ENCODE measurements at regions not wholly inside any gene's neighbourhood (a gene's known extent, or its start where the extent isn't known, plus 50 kb on each side); places are given as distances from the start of the nearest gene placed in this dataset.

DNA sequence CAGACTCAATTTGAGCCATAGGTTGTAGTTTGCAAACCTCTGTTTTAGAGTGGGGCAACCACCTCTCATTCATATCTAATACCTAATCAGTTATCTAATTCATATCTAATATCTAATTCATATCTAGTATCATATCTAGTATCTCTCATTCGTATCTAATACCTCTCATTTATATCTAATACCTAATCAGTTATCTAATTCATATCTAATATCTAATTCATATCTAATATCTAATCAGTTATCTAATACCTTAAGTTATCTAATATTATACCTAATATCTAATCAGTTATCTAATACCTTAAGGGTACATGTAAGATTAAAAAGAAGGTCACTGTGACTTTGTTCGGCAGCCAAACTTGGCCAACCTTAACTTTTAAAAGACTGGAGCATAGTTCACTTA, 403.4 kb upstream of the MMADHC start:
- intact Hi-C loops (cut with micrococcal nuclease; ENCODE audit: unreplicated experiment) = loop anchor here (5.0 kb wide), 3 partner anchors 194 to 621 kb away; no protein-coding TSS in a partner anchor
- no peaks in the 10 kb centered on the region for H3K27me3 Mint-ChIP-seq (ENCODE audit: unreplicated experiment)
- no peak for DNase-seq
- peaks cover 82% of the 10 kb centered on the region for H3K4me1 Mint-ChIP-seq (ENCODE audit: low read depth, unreplicated experiment)
- peaks cover 9% of the 10 kb centered on the region for H3K36me3 Mint-ChIP-seq (ENCODE audit: insufficient read depth, unreplicated experiment)
- BruUV-seq (replicated peaks) = no TSS peak
- no peak overlapping the region for H3K27ac Mint-ChIP-seq (ENCODE audit: unreplicated experiment)
- no peak for TF ChIP-seq CTCF (IDR thresholded peaks at IDR 0.05; ENCODE audit: unreplicated experiment)
- CTCF ChIA-PET = no interaction called here
- H3K4me3 Mint-ChIP-seq (ENCODE audit: low read depth, unreplicated experiment) = no peak overlapping the region
- peaks cover 2% of the 10 kb centered on the region for H3K9me3 Mint-ChIP-seq (ENCODE audit: low read depth, unreplicated experiment)

DNA sequence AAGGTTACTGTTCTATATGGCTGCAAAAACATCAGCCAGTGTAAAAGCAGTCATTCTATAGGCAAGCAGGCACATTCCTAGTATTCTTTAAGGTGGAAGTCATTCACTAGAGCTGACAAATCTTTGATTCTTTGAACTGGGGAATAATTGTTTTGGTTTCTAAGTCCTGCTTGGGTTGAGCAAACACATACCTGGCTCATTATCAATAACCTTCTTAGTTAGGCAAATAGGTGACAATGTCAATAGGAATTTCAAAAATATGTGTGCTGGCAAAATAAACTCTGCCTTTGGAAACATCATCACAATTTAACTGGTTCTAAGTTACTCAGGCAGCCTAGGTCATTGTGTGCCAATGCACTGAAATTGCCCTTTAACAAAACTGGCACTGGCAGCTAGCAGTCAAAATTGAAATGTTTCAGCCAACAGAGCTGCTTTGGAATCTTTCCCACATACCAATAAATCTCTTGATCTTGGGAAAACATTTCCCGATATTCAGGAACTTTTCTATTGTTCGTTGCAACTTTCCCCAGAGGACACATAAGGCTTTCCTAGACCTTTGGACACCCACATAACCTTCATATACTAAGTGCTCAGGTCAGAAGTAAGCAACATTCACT, 402.0 kb upstream of the MMADHC start:
- Mint-ChIP-seq H3K4me3 (ENCODE audit: low read depth, unreplicated experiment) (no peak overlapping the region), H3K27ac (ENCODE audit: unreplicated experiment) (peak overlapping the region; percentile 90), H3K9me3 (ENCODE audit: low read depth, unreplicated experiment) (no peaks in the 10 kb centered on the region), H3K27me3 (ENCODE audit: unreplicated experiment) (no peaks in the 10 kb centered on the region), H3K36me3 (ENCODE audit: insufficient read depth, unreplicated experiment) (peaks cover 15% of the 10 kb centered on the region), H3K4me1 (ENCODE audit: low read depth, unreplicated experiment) (peaks cover 85% of the 10 kb centered on the region)
- BruUV-seq (replicated peaks) = no TSS peak
- CTCF ChIA-PET = interaction anchor here (1.1 kb wide), 1 partner anchor 170 kb away, joined by 3 read pairs; no protein-coding TSS in a partner anchor
- intact Hi-C loops (cut with micrococcal nuclease; ENCODE audit: unreplicated experiment) = loop anchor here (2.0 to 5.0 kb wide), 6 partner anchors 112 to 623 kb away; no protein-coding TSS in a partner anchor
- peak; percentile 47 for DNase-seq
- no peak for TF ChIP-seq CTCF (IDR thresholded peaks at IDR 0.05; ENCODE audit: unreplicated experiment)

DNA sequence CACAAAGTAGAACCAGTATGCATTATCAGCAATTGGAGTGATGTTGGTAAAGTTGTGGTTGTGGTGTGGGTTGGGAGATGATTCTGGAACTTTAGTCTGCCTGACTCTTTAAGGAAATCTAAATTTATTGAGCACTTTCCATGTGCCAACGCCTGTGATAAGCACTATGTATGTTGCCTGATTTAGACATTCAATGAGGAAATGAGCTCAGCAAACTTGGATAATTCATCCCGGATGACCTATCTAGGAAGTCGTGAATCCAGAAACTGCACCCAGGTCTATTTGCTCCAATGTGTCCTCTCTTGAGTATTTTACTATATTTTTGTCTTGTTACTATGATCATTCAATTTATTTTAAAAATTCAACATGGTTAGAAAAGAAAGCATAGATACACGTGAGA, 400.8 kb upstream of the MMADHC start:
- no TSS peak for BruUV-seq (replicated peaks)
- Mint-ChIP-seq H3K9me3 (ENCODE audit: low read depth, unreplicated experiment) (no peaks in the 10 kb centered on the region), H3K27ac (ENCODE audit: unreplicated experiment) (no peak overlapping the region), H3K27me3 (ENCODE audit: unreplicated experiment) (no peaks in the 10 kb centered on the region), H3K4me1 (ENCODE audit: low read depth, unreplicated experiment) (peaks cover 76% of the 10 kb centered on the region), H3K4me3 (ENCODE audit: low read depth, unreplicated experiment) (no peak overlapping the region), H3K36me3 (ENCODE audit: insufficient read depth, unreplicated experiment) (peaks cover 9% of the 10 kb centered on the region)
- intact Hi-C loops (cut with micrococcal nuclease; ENCODE audit: unreplicated experiment) = loop anchor here (2.0 to 5.0 kb wide), 3 partner anchors 111 to 490 kb away; no protein-coding TSS in a partner anchor
- CTCF ChIA-PET = no interaction called here
- DNase-seq = no peak
- TF ChIP-seq CTCF (IDR thresholded peaks at IDR 0.05; ENCODE audit: unreplicated experiment) = no peak

DNA sequence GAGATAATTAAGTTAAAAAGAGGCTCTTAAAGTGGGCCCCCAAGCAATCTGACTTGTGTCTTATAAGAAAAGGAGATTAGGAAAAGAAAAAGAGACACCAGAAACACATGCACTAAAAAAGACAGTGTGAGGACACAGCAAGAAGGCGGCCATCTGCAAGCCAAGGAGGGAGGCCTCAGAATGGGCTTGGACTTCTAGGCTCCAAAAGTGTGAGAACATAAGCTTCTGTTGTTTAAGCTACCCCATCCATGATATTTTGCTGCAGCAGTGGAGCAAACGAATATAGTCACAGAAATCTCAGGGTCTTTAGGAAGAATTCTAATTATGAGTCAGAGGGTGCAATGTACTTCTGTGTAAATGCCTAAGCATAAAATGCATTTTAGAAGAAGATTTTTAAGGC, 399.3 kb upstream of the MMADHC start:
- Mint-ChIP-seq H3K9me3 (ENCODE audit: low read depth, unreplicated experiment) (no peaks in the 10 kb centered on the region), H3K27ac (ENCODE audit: unreplicated experiment) (peak overlapping the region; percentile 98), H3K4me3 (ENCODE audit: low read depth, unreplicated experiment) (no peak overlapping the region), H3K4me1 (ENCODE audit: low read depth, unreplicated experiment) (peaks cover 61% of the 10 kb centered on the region), H3K27me3 (ENCODE audit: unreplicated experiment) (no peaks in the 10 kb centered on the region), H3K36me3 (ENCODE audit: insufficient read depth, unreplicated experiment) (peaks cover 9% of the 10 kb centered on the region)
- CTCF ChIA-PET = interaction anchor here (1.0 to 1.2 kb wide), 2 partner anchors 139 to 156 kb away, joined by 3 read pairs; no protein-coding TSS in a partner anchor
- no peak for TF ChIP-seq CTCF (IDR thresholded peaks at IDR 0.05; ENCODE audit: unreplicated experiment)
- BruUV-seq (replicated peaks) = no TSS peak
- intact Hi-C loops (cut with micrococcal nuclease; ENCODE audit: unreplicated experiment) = loop anchor here (5.0 kb wide), 2 partner anchors 110 to 170 kb away; no protein-coding TSS in a partner anchor
- DNase-seq = no peak

All from Calu3 (cell line).